A549 (cell line): ENCODE measurements at regions not wholly inside any gene's neighbourhood (a gene's known extent, or its start where the extent isn't known, plus 50 kb on each side); places are given as distances from the start of the nearest gene placed in this dataset.

Experiments
- ATAC-seq, 2 experiments: fragments of 200-7000 bp in 1 of 2; fragments of >200 bp in 1 of 2; cut with Nextera tagmentation in 1 of 2; cut with Tn5 transposase in 1 of 2; 3 replicates each; pipeline versions ENCODE4 v1.8.0 to v1.9.1; 2018 to 2020; ENCODE audit warnings: mild to moderate bottlenecking in 1 of 2, moderate library complexity in 1 of 2
- CTCF ChIA-PET: fragments of 300-600 bp; sonication (Branson Sonifier 250); formaldehyde crosslinking; extraction: SDS; loops from one replicate; lab custom pipeline; 2021; ENCODE audit warnings: antibody characterized with exemption, inconsistent platforms; lab: Yijun Ruan, JAX
- POLR2A ChIA-PET: fragments of 350-600 bp; formaldehyde crosslinking; extraction: SDS; loops from one replicate; lab custom pipeline; 2021; ENCODE audit warnings: antibody characterized with exemption, inconsistent platforms; lab: Yijun Ruan, JAX
- DNase-seq, 2 experiments: peaks; one replicate each; pipeline versions ENCODE4 v3.0.0 to v3.0.0-alpha.2; 2011 to 2016; ENCODE audit warnings: low read depth in 1 of 2, low spot score in 1 of 2
- FAIRE-seq: peaks from 2 replicates; lab custom pipeline; 2011; peaks lifted over from hg19 to GRCh38; lab: Jason Lieb, UNC
- H3K27ac ChIP-seq, 2 experiments: fragments of >200 bp; sonication (Bioruptor Twin); formaldehyde crosslinking; 3 replicates each; pipeline ENCODE4 v1.5.1; 2016 to 2017
- H3K4me1 ChIP-seq: fragments of >200 bp; sonication (Bioruptor Twin); formaldehyde crosslinking; 3 replicates; pipeline ENCODE4 v1.6.1; 2016
- H3K4me2 ChIP-seq: fragments of >200 bp; sonication (Bioruptor Twin); formaldehyde crosslinking; 3 replicates; pipeline ENCODE4 v1.6.1; 2016
- H3K4me3 ChIP-seq: fragments of >200 bp; sonication (Bioruptor Twin); formaldehyde crosslinking; 3 replicates; pipeline ENCODE4 v1.5.1; 2016
- H3K9me3 ChIP-seq: fragments of >200 bp; sonication (Bioruptor Twin); formaldehyde crosslinking; 3 replicates; pipeline ENCODE4 v1.6.1; 2016
- BHLHE40 ChIP-seq: IDR thresholded peaks from 2 replicates; pipeline ENCODE4 v1.6.1; 2012; ENCODE audit warnings: low read depth, low read length, inconsistent platforms
- CBX2 ChIP-seq: fragments of 200-600 bp; sonication (generic); IDR thresholded peaks from 2 replicates; pipeline ENCODE4 v1.6.1; 2016; ENCODE audit warnings: low read depth, mild to moderate bottlenecking, borderline replicate concordance
- CEBPB ChIP-seq, 2 experiments: fragments of >200 bp in 1 of 2; sonication (Bioruptor Twin) in 1 of 2; formaldehyde crosslinking in 1 of 2; IDR thresholded peaks; 2 replicates each; pipeline ENCODE4 v1.6.1; 2012 to 2016
- CHD4 ChIP-seq: fragments of 200-600 bp; sonication (generic); IDR thresholded peaks from 2 replicates; pipeline ENCODE4 v1.6.1; 2016; ENCODE audit warnings: antibody characterized with exemption, mild to moderate bottlenecking, borderline replicate concordance
- EHF ChIP-seq: fragments of 250-450 bp; sonication (Bioruptor Pico); IDR thresholded peaks from 2 replicates; pipeline ENCODE4 v1.5.0; 2020; ENCODE audit warnings: mild to moderate bottlenecking
- ESRRA ChIP-seq: fragments of 150-350 bp; IDR thresholded peaks from 2 replicates; pipeline ENCODE4 v1.6.1; 2014; ENCODE audit warnings: mild to moderate bottlenecking, low read length, borderline replicate concordance
- FOSB ChIP-seq: fragments of 250-450 bp; sonication (Bioruptor Pico); IDR thresholded peaks from 2 replicates; pipeline ENCODE4 v1.5.0; 2020; ENCODE audit warnings: mild to moderate bottlenecking, moderate library complexity
- FOSL2 ChIP-seq, 2 experiments: fragments of 450-650 bp in 1 of 2; fragments of >200 bp in 1 of 2; sonication (Bioruptor Twin) in 1 of 2; formaldehyde crosslinking; IDR thresholded peaks; 2 replicates each; pipeline versions ENCODE4 v1.5.0 to v1.6.1; 2016 to 2020; ENCODE audit warnings: mild to moderate bottlenecking in 1 of 2, moderate library complexity in 1 of 2
- JUN ChIP-seq, 2 experiments: fragments of >200 bp; sonication (Bioruptor Twin); formaldehyde crosslinking; IDR thresholded peaks; 2 replicates in 1 of 2; 3 replicates in 1 of 2; pipeline ENCODE4 v1.6.1; 2016 to 2017
- MYC ChIP-seq: IDR thresholded peaks from 2 replicates; pipeline ENCODE4 v1.6.1; 2012; ENCODE audit warnings: mild to moderate bottlenecking, inconsistent platforms, low read length, improper control_type of control experiment, borderline replicate concordance
- PHF8 ChIP-seq: fragments of 200-600 bp; sonication (generic); IDR thresholded peaks from 2 replicates; pipeline ENCODE4 v1.6.1; 2016; ENCODE audit warnings: low read depth, mild to moderate bottlenecking, antibody characterized with exemption, moderate library complexity, borderline replicate concordance
- POLR2A ChIP-seq: IDR thresholded peaks from 2 replicates; pipeline ENCODE4 v1.6.1; 2012; ENCODE audit warnings: mild to moderate bottlenecking, low read length
- RAD21 ChIP-seq, 2 experiments: fragments of >200 bp in 1 of 2; sonication (Bioruptor Twin) in 1 of 2; formaldehyde crosslinking in 1 of 2; IDR thresholded peaks in 1 of 2; conservative IDR thresholded peaks in 1 of 2; 2 replicates in 1 of 2; 3 replicates in 1 of 2; pipeline ENCODE4 v1.6.1; 2012 to 2018; ENCODE audit warnings: inconsistent platforms in 1 of 2
- RARB ChIP-seq: fragments of 250-450 bp; sonication (Bioruptor Pico); IDR thresholded peaks from 2 replicates; pipeline ENCODE4 v1.8.0; 2021; ENCODE audit warnings: mild to moderate bottlenecking, moderate library complexity
- RNF2 ChIP-seq: fragments of 200-600 bp; sonication (generic); IDR thresholded peaks from 2 replicates; pipeline ENCODE4 v1.6.1; 2016; ENCODE audit warnings: low read depth, mild to moderate bottlenecking, antibody characterized with exemption, moderate library complexity, borderline replicate concordance
- SMC3 ChIP-seq: fragments of >200 bp; sonication (Bioruptor Twin); formaldehyde crosslinking; IDR thresholded peaks from 3 replicates; pipeline ENCODE4 v1.6.1; 2018; ENCODE audit warnings: inconsistent platforms
- TFCP2L1 ChIP-seq: fragments of 250-450 bp; sonication (Bioruptor Pico); IDR thresholded peaks from 2 replicates; pipeline ENCODE4 v1.5.0; 2021; ENCODE audit warnings: mild to moderate bottlenecking
- TP53 ChIP-seq: fragments of 250-450 bp; sonication (Bioruptor Pico); IDR thresholded peaks from 2 replicates; pipeline ENCODE4 v1.5.0; 2021; ENCODE audit warnings: mild to moderate bottlenecking, moderate library complexity
- ZFP36 ChIP-seq: fragments of 450-650 bp; IDR thresholded peaks from 2 replicates; pipeline ENCODE4 v1.6.1; 2014; ENCODE audit warnings: borderline replicate concordance; ENCODE audit not compliant: partially characterized antibody
- ZNF302 ChIP-seq: fragments of 250-450 bp; sonication (Bioruptor Pico); IDR thresholded peaks from 2 replicates; pipeline ENCODE4 v1.9.0; 2021; ENCODE audit warnings: inconsistent platforms, mild to moderate bottlenecking, moderate library complexity
- WGBS: methylation state at CpG from one replicate; pipeline ENCODE4 v1.1.6; 2017; ENCODE audit errors: missing lambda C conversion rate; 5-methylcytosine and 5-hydroxymethylcytosine counted together
- TF ChIP-seq, protein P1 (sequence below): fragments of >200 bp; sonication (Bioruptor Twin); formaldehyde crosslinking; IDR thresholded peaks from 2 replicates; pipeline ENCODE4 v1.6.1; 2016
- TF ChIP-seq, protein P2 (sequence below): fragments of 250-450 bp; sonication (Bioruptor Pico); IDR thresholded peaks from 2 replicates; pipeline ENCODE4 v1.5.0; 2021; ENCODE audit warnings: mild to moderate bottlenecking, moderate library complexity, borderline replicate concordance
- TF ChIP-seq, protein P3 (sequence below): fragments of 150-350 bp; IDR thresholded peaks from 2 replicates; pipeline ENCODE4 v1.6.1; 2014; ENCODE audit warnings: low read depth, mild to moderate bottlenecking, low read length
- TF ChIP-seq, protein P4 (sequence below): fragments of >200 bp; sonication (Bioruptor Twin); formaldehyde crosslinking; IDR thresholded peaks from 3 replicates; pipeline ENCODE4 v1.6.1; 2016
- TF ChIP-seq, protein P5 (sequence below): IDR thresholded peaks from 2 replicates; pipeline ENCODE4 v1.6.1; 2012

DNA sequence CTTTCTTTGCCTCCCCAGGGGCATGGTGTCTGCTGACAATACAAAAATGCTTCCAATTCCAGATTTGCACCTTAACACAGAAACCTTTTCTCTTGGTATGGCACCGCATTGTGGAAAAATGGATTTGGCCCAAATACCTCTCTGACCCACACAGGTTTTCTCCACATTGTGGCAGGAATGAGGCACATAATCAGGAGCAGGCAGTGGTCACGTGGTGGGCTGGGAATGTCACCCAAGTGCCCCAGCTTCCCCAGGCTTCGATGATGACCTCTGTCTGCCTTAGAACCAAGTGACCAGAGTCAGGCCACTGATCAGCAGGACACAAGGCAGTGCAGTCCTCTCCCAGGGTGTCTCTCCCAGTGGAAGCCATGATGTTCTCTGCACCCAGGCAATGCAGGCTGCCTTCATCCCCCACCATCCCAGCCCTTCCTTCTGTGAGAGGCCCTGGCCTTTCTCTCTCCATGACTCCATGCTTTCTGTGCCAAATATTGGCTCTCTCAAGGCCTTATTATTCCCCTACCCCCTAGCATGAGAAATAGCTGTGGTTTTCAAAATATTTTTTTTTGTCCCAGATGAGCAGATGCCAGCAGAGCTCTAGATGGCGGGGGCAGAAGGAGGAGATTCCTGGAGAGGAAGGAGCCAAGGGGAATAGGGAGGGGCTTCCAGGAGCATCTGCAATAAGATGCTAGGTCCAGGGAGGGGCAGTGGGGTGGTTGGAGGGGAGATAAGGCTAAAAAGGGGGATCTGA lies 198.9 kb downstream of the ACKR3 start:
- no peak overlapping the region for H3K4me3 ChIP-seq
- H3K4me2 ChIP-seq, result no peak overlapping the region
- FAIRE-seq (no peak), DNase-seq (no peak), ATAC-seq (no peak)
- peaks cover 21% of the 10 kb centered on the region for H3K4me1 ChIP-seq
- CTCF ChIA-PET, result interaction anchor here (0.6 to 2.1 kb wide), 6 partner anchors 13 to 259 kb away, joined by 3 to 9 read pairs (median 3); no protein-coding TSS in a partner anchor
- POLR2A ChIA-PET, result interaction anchor here (2.2 kb wide), 1 partner anchor 107 kb away, joined by 13 read pairs; no protein-coding TSS in a partner anchor
- H3K9me3 ChIP-seq, result peaks cover 13% of the 10 kb centered on the region
- whole genome bisulfite sequencing, result 74% methylated on average over 4 of the region's 4 CpGs
- H3K27ac ChIP-seq, result peak overlapping the region; percentile 73 to 82
- TF ChIP-seq MYC (no peak), SMC3 (no peak), CHD4 (no peak), ZFP36 (no peak), ESRRA (no peak), FOSL2 (IDR thresholded peaks at IDR 0.05) (no peak), FOSL2 (CRISPR knock-in tag; IDR thresholded peaks at IDR 0.05) (no peak), PHF8 (no peak), TFCP2L1 (CRISPR knock-in tag) (no peak), CEBPB (IDR thresholded peaks at IDR 0.05) (no peak), FOSB (CRISPR knock-in tag) (no peak)
- TF ChIP-seq, protein P1, sequence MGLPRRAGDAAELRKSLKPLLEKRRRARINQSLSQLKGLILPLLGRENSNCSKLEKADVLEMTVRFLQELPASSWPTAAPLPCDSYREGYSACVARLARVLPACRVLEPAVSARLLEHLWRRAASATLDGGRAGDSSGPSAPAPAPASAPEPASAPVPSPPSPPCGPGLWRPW, result no peak
- TF ChIP-seq, all 56 proteins: peak for 0

DNA sequence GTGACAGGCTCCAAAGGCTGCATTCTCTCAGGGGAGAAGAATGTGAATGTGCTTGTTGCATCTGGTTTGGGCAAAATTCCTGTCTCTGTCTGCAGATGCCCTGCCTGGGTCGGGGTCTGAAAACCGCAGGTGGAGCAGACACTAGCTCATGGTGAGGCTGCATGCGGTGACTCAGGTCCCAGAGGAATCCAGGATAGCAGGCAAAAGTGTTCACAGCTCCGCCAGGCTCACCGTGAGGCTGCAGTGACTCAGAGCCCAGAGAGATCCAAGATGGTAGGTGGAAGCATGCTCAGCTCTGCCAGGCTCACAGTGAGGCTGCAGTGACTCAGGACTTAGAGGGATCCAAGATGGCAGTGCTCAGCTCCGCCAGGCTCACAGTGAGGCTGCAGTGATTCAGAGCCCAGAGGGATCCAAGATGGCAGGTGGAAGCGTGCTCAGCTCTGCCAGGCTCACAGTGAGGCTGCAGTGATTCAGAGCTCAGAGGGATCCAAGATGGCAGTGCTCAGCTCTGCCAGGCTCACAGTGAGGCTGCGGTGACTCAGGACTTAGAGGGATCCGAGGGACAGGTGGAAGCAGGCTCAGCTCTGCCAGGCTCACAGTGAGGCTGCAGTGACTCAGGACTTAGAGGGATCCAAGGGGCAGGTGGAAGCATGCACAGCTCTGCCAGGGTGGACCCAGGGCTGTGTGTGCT lies 200.5 kb downstream of the ACKR3 start:
- DNase-seq, result peak; percentile 69 to 87
- Histone ChIP-seq H3K4me1 (peaks cover 21% of the 10 kb centered on the region), H3K4me2 (peak overlapping the region; percentile 44), H3K27ac (peak overlapping the region; percentile 73 to 82), H3K4me3 (no peak overlapping the region), H3K9me3 (peaks cover 13% of the 10 kb centered on the region)
- 17% methylated on average over 9 of the region's 9 CpGs for WGBS
- CTCF ChIA-PET, result interaction anchor here (0.6 to 2.1 kb wide), 11 partner anchors 11 to 417 kb away, joined by 3 to 9 read pairs (median 3); partner anchors contain the start of gene ACKR3
- POLR2A ChIA-PET, result interaction anchor here (0.5 to 2.2 kb wide), 10 partner anchors 25 to 316 kb away, joined by 3 to 17 read pairs (median 4); partner anchors contain the start of genes ACKR3 and COPS8
- no peak for FAIRE-seq
- ATAC-seq, result peak; percentile 93 to 94
- TF ChIP-seq ZNF302 (no peak), RAD21 (conservative IDR thresholded peaks at IDR 0.05 in 1 of 2, IDR thresholded peaks at IDR 0.05 in 1 of 2) (peak in 1 of 2 experiments; percentile 32; a peak in 3 of 5 replicates), JUN (IDR thresholded peaks at IDR 0.05) (peak; percentile 29 to 50; a peak in 3 of 5 replicates), POLR2A (no peak), CBX2 (no peak), TFCP2L1 (CRISPR knock-in tag) (no peak), TP53 (CRISPR knock-in tag) (no peak), BHLHE40 (no peak), SMC3 (peak; percentile 30; the same call in 1 of the 3 replicates), EHF (no peak), RNF2 (no peak), RARB (CRISPR knock-in tag) (no peak), FOSB (CRISPR knock-in tag) (no peak)
- TF ChIP-seq, protein P2, sequence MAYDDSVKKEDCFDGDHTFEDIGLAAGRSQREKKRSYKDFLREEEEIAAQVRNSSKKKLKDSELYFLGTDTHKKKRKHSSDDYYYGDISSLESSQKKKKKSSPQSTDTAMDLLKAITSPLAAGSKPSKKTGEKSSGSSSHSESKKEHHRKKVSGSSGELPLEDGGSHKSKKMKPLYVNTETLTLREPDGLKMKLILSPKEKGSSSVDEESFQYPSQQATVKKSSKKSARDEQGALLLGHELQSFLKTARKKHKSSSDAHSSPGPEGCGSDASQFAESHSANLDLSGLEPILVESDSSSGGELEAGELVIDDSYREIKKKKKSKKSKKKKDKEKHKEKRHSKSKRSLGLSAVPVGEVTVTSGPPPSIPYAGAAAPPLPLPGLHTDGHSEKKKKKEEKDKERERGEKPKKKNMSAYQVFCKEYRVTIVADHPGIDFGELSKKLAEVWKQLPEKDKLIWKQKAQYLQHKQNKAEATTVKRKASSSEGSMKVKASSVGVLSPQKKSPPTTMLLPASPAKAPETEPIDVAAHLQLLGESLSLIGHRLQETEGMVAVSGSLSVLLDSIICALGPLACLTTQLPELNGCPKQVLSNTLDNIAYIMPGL (CRISPR knock-in tag), result no peak
- TF ChIP-seq, protein P3, sequence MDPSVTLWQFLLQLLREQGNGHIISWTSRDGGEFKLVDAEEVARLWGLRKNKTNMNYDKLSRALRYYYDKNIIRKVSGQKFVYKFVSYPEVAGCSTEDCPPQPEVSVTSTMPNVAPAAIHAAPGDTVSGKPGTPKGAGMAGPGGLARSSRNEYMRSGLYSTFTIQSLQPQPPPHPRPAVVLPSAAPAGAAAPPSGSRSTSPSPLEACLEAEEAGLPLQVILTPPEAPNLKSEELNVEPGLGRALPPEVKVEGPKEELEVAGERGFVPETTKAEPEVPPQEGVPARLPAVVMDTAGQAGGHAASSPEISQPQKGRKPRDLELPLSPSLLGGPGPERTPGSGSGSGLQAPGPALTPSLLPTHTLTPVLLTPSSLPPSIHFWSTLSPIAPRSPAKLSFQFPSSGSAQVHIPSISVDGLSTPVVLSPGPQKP, result no peak
- TF ChIP-seq, protein P4, sequence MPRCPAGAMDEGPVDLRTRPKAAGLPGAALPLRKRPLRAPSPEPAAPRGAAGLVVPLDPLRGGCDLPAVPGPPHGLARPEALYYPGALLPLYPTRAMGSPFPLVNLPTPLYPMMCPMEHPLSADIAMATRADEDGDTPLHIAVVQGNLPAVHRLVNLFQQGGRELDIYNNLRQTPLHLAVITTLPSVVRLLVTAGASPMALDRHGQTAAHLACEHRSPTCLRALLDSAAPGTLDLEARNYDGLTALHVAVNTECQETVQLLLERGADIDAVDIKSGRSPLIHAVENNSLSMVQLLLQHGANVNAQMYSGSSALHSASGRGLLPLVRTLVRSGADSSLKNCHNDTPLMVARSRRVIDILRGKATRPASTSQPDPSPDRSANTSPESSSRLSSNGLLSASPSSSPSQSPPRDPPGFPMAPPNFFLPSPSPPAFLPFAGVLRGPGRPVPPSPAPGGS, result no peak
- TF ChIP-seq, protein P5, sequence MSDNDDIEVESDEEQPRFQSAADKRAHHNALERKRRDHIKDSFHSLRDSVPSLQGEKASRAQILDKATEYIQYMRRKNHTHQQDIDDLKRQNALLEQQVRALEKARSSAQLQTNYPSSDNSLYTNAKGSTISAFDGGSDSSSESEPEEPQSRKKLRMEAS, result peak; percentile 67
